PC-9 (cell line): ENCODE measurements at regions not wholly inside any gene's neighbourhood (a gene's known extent, or its start where the extent isn't known, plus 50 kb on each side); places are given as distances from the start of the nearest gene placed in this dataset.

Source experiments
- CTCF ChIP-seq: fragments of 200-600 bp; sonication (generic); conservative IDR thresholded peaks from 2 replicates; pipeline ENCODE4 v1.6.1; 2017; ENCODE audit warnings: mixed run types, antibody characterized with exemption, mild to moderate bottlenecking, moderate library complexity
- EZH2 ChIP-seq: fragments of 200-600 bp; sonication (generic); IDR thresholded peaks from 2 replicates; pipeline ENCODE4 v1.8.0; 2017; ENCODE audit warnings: antibody characterized with exemption, low read depth

- TF ChIP-seq CTCF (no peak), EZH2 (no peak)
These were observed 242.0 kb upstream of the TSHZ3 start for GRCh38 chr19:31591258-31591657.
